DMS114 treated with DMSO at 0.1 percent for 48 hours (cell line): ENCODE measurements at regions not wholly inside any gene's neighbourhood (a gene's known extent, or its start where the extent isn't known, plus 50 kb on each side); places are given as distances from the start of the nearest gene placed in this dataset.

Source experiments
- DNase-seq: peaks from one replicate; lab custom pipeline; 2025; ENCODE audit not compliant: unreplicated experiment; lab: John Stamatoyannopoulos, UW

GRCh38 chr3:94654096-94654495, 591.2 kb downstream of the NSUN3 start:
- DNase-seq = no peak

GRCh38 chr3:94665922-94666321, 603.1 kb downstream of the NSUN3 start:
- DNase-seq = no peak

GRCh38 chr3:94671078-94671477, 608.2 kb downstream of the NSUN3 start:
- DNase-seq = no peak

- no peak for DNase-seq
Observed at GRCh38 chr3:94673876-94674275, 611.0 kb downstream of the NSUN3 start.

- DNase-seq = no peak
Observed at GRCh38 chr3:94686208-94686607, 623.3 kb downstream of the NSUN3 start.

GRCh38 chr3:94693997-94694640, 631.3 kb downstream of the NSUN3 start:
- DNase-seq = no peak

GRCh38 chr3:94694894-94695293, 632.0 kb downstream of the NSUN3 start:
- DNase-seq = no peak

- no peak for DNase-seq
Observed at GRCh38 chr3:94704467-94704866, 641.6 kb downstream of the NSUN3 start.

- DNase-seq = no peak
Observed at GRCh38 chr3:94709249-94709902, 646.5 kb downstream of the NSUN3 start.

GRCh38 chr3:94714194-94714593, 651.3 kb downstream of the NSUN3 start:
- no peak for DNase-seq

- DNase-seq = no peak
Observed at GRCh38 chr3:94716326-94717018, 653.6 kb downstream of the NSUN3 start.

GRCh38 chr3:94734206-94734605, 671.3 kb downstream of the NSUN3 start:
- no peak for DNase-seq

GRCh38 chr3:94735354-94735753, 672.5 kb downstream of the NSUN3 start:
- DNase-seq = no peak

- DNase-seq = no peak
Observed at GRCh38 chr3:94737116-94737515, 674.3 kb downstream of the NSUN3 start.

- DNase-seq = no peak
Observed at GRCh38 chr3:94739420-94739819, 676.6 kb downstream of the NSUN3 start.

- no peak for DNase-seq
Observed at GRCh38 chr3:94758751-94759150, 695.9 kb downstream of the NSUN3 start.

- DNase-seq = no peak
Observed at GRCh38 chr3:94772402-94772801, 709.5 kb downstream of the NSUN3 start.

GRCh38 chr3:94775746-94776145, 712.9 kb downstream of the NSUN3 start:
- DNase-seq = no peak

- DNase-seq = no peak
Observed at GRCh38 chr3:94776401-94776915, 713.6 kb downstream of the NSUN3 start.

GRCh38 chr3:94778289-94778688, 715.4 kb downstream of the NSUN3 start:
- DNase-seq = no peak

- DNase-seq = no peak
Observed at GRCh38 chr3:94778814-94779494, 716.1 kb downstream of the NSUN3 start.

- no peak for DNase-seq
Observed at GRCh38 chr3:94779699-94780098, 716.8 kb downstream of the NSUN3 start.
